ENCODE measurements at regions not wholly inside any gene's neighbourhood (a gene's known extent, or its start where the extent isn't known, plus 50 kb on each side); places are given as distances from the start of the nearest gene placed in this dataset.

GRCh38 chr2:35522450-35522849, 833.1 kb upstream of the CRIM1 start:
- TF ChIP-seq EZH2phosphoT487 (IDR thresholded peaks at IDR 0.05; ENCODE audit: borderline replicate concordance) = no peak
- TF ChIP-seq, protein P1, sequence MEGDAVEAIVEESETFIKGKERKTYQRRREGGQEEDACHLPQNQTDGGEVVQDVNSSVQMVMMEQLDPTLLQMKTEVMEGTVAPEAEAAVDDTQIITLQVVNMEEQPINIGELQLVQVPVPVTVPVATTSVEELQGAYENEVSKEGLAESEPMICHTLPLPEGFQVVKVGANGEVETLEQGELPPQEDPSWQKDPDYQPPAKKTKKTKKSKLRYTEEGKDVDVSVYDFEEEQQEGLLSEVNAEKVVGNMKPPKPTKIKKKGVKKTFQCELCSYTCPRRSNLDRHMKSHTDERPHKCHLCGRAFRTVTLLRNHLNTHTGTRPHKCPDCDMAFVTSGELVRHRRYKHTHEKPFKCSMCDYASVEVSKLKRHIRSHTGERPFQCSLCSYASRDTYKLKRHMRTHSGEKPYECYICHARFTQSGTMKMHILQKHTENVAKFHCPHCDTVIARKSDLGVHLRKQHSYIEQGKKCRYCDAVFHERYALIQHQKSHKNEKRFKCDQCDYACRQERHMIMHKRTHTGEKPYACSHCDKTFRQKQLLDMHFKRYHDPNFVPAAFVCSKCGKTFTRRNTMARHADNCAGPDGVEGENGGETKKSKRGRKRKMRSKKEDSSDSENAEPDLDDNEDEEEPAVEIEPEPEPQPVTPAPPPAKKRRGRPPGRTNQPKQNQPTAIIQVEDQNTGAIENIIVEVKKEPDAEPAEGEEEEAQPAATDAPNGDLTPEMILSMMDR (conservative IDR thresholded peaks at IDR 0.05; ENCODE audit: low read length) = no peak

DNA sequence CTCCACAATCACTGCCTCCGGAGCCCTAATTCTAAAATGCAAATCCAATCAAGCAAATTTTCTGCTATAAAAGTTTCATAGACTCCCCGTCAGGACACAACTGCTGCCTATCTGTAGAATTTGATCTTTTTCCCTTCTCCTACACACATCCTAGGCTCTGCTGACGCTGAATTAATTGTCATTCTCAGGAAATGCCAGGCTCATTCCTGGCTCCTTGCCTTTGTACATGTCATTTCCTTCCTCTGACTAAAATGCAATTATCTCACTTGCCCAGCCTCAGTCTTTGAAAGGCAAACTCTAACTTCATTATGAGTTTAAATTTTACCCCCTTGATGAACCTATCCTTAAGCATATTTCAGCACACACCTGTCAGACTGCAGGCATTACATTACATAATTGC, 844.9 kb upstream of the CRIM1 start:
- H3K36me3 ChIP-seq (ENCODE audit: insufficient read depth, low read length) = no peaks in the 10 kb centered on the region

More at GRCh38 chr2:35522450-35522849, 833.1 kb upstream of the CRIM1 start:
- H3K79me2 ChIP-seq (ENCODE audit: insufficient read depth, low read length) = no peaks in the 10 kb centered on the region
- H3K9me2 ChIP-seq (replicated peaks; ENCODE audit: low read depth, low read length) = 0 out of 2 replicates have a peak, but pooled peaks cover 3% of the 10 kb centered on the region
- no peaks in the 10 kb centered on the region for H3K27me3 ChIP-seq (ENCODE audit: insufficient read depth, low read length, poor library complexity, severe bottlenecking)
- H3K36me3 ChIP-seq (ENCODE audit: insufficient read depth, low read length) = no peaks in the 10 kb centered on the region
- no peaks in the 10 kb centered on the region for H3F3A ChIP-seq (ENCODE audit: low read depth)
- no peak overlapping the region for H2AFZ ChIP-seq (ENCODE audit: low read length)
- no peaks in the 10 kb centered on the region for H3K9me3 ChIP-seq (ENCODE audit: insufficient read depth, low read depth, low read length)
- H4K20me1 ChIP-seq (ENCODE audit: insufficient read depth, low read length, poor library complexity, severe bottlenecking) = no peaks in the 10 kb centered on the region
- H3K4me3 ChIP-seq (ENCODE audit: low read length, poor library complexity, severe bottlenecking) = no peak overlapping the region
- H3K9ac ChIP-seq (ENCODE audit: low read depth, low read length, poor library complexity, severe bottlenecking) = no peak overlapping the region
- no peak overlapping the region for H3K4me2 ChIP-seq (ENCODE audit: low read depth, low read length, poor library complexity, severe bottlenecking)
- no peaks in the 10 kb centered on the region for H3K4me1 ChIP-seq (ENCODE audit: insufficient read depth, low read length, poor library complexity, severe bottlenecking)

DNA sequence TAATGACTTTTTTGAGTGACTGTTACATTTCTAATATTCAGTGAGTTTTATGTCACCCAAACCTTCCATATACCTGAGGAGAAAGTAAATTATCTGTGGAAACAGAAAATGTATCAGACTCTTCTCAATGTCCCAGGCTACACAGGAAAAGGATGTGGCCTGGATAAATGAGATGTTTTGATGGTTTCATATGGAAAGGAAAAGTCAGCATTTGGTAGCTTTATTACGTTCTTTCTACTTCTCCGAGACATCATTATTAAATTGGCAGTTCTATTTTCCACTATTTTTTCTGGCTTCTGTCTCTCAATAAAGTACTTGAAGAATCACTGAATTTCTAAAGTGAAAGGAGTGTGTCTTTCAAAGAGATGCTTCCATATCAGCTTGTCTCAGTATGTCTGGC, 847.0 kb upstream of the CRIM1 start:
- H4K20me1 ChIP-seq (ENCODE audit: insufficient read depth, low read length, poor library complexity, severe bottlenecking) = no peaks in the 10 kb centered on the region
- no peak overlapping the region for H2AFZ ChIP-seq (ENCODE audit: low read length)
- H3F3A ChIP-seq (ENCODE audit: low read depth) = no peaks in the 10 kb centered on the region
- H3K27me3 ChIP-seq (ENCODE audit: insufficient read depth, low read length, poor library complexity, severe bottlenecking) = no peaks in the 10 kb centered on the region
- no peaks in the 10 kb centered on the region for H3K79me2 ChIP-seq (ENCODE audit: insufficient read depth, low read length)
- H3K4me1 ChIP-seq (ENCODE audit: insufficient read depth, low read length, poor library complexity, severe bottlenecking) = no peaks in the 10 kb centered on the region
- no peak for TF ChIP-seq EZH2phosphoT487 (IDR thresholded peaks at IDR 0.05; ENCODE audit: borderline replicate concordance)
- TF ChIP-seq, protein P1 (conservative IDR thresholded peaks at IDR 0.05; ENCODE audit: low read length) = no peak
- no peak overlapping the region for H3K4me3 ChIP-seq (ENCODE audit: low read length, poor library complexity, severe bottlenecking)
- H3K9me2 ChIP-seq (replicated peaks; ENCODE audit: low read depth, low read length) = no peaks in the 10 kb centered on the region
- no peak overlapping the region for H3K9ac ChIP-seq (ENCODE audit: low read depth, low read length, poor library complexity, severe bottlenecking)
- no peak overlapping the region for H3K4me2 ChIP-seq (ENCODE audit: low read depth, low read length, poor library complexity, severe bottlenecking)
- H3K9me3 ChIP-seq (ENCODE audit: insufficient read depth, low read depth, low read length) = no peaks in the 10 kb centered on the region; the same call in 1 of the 2 replicates
- no peaks in the 10 kb centered on the region for H3K36me3 ChIP-seq (ENCODE audit: insufficient read depth, low read length)

More for the DNA sequence above, 844.9 kb upstream of the CRIM1 start:
- Histone ChIP-seq H3K9ac (ENCODE audit: low read depth, low read length, poor library complexity, severe bottlenecking) (no peak overlapping the region), H3K27me3 (ENCODE audit: insufficient read depth, low read length, poor library complexity, severe bottlenecking) (no peaks in the 10 kb centered on the region), H3F3A (ENCODE audit: low read depth) (no peaks in the 10 kb centered on the region), H3K4me1 (ENCODE audit: insufficient read depth, low read length, poor library complexity, severe bottlenecking) (no peaks in the 10 kb centered on the region), H4K20me1 (ENCODE audit: insufficient read depth, low read length, poor library complexity, severe bottlenecking) (no peaks in the 10 kb centered on the region), H3K4me2 (ENCODE audit: low read depth, low read length, poor library complexity, severe bottlenecking) (no peak overlapping the region), H2AFZ (ENCODE audit: low read length) (no peak overlapping the region), H3K9me3 (ENCODE audit: insufficient read depth, low read depth, low read length) (no peaks in the 10 kb centered on the region; the same call in 1 of the 2 replicates), H3K9me2 (replicated peaks; ENCODE audit: low read depth, low read length) (no peaks in the 10 kb centered on the region), H3K79me2 (ENCODE audit: insufficient read depth, low read length) (no peaks in the 10 kb centered on the region), H3K4me3 (ENCODE audit: low read length, poor library complexity, severe bottlenecking) (no peak overlapping the region)
- TF ChIP-seq, protein P1 (conservative IDR thresholded peaks at IDR 0.05; ENCODE audit: low read length) = no peak
- TF ChIP-seq EZH2phosphoT487 (IDR thresholded peaks at IDR 0.05; ENCODE audit: borderline replicate concordance) = no peak
